ENCODE measurements at regions not wholly inside any gene's neighbourhood (a gene's known extent, or its start where the extent isn't known, plus 50 kb on each side); places are given as distances from the start of the nearest gene placed in this dataset.

GRCh38 chr14:80324649-80325048, 113.3 kb upstream of the DIO2 start:
- Histone ChIP-seq H3K9me2 (replicated peaks; ENCODE audit: control insufficient read depth, low read length) (no peaks in the 10 kb centered on the region), H3K4me3 (ENCODE audit: low read length) (no peak overlapping the region), H3K9me3 (ENCODE audit: control insufficient read depth, insufficient read depth, low read length) (no peaks in the 10 kb centered on the region), H3K4me2 (ENCODE audit: low read length) (no peak overlapping the region), H3K27ac (ENCODE audit: low read depth, low read length) (no peak overlapping the region), H3K79me2 (ENCODE audit: control insufficient read depth, low read length) (no peaks in the 10 kb centered on the region), H3K27me3 (ENCODE audit: control insufficient read depth, low read length) (no peaks in the 10 kb centered on the region), H3K4me1 (ENCODE audit: control insufficient read depth, low read length) (no peaks in the 10 kb centered on the region), H4K20me1 (ENCODE audit: control insufficient read depth, insufficient read depth, low read depth, low read length) (no peaks in the 10 kb centered on the region), H3K36me3 (ENCODE audit: control insufficient read depth, low read length) (no peaks in the 10 kb centered on the region), H3F3A (ENCODE audit: control insufficient read depth, insufficient read depth) (no peaks in the 10 kb centered on the region)
- TF ChIP-seq EZH2phosphoT487 (IDR thresholded peaks at IDR 0.05; ENCODE audit: borderline replicate concordance, low read length): no peak
- TF ChIP-seq, protein P1, sequence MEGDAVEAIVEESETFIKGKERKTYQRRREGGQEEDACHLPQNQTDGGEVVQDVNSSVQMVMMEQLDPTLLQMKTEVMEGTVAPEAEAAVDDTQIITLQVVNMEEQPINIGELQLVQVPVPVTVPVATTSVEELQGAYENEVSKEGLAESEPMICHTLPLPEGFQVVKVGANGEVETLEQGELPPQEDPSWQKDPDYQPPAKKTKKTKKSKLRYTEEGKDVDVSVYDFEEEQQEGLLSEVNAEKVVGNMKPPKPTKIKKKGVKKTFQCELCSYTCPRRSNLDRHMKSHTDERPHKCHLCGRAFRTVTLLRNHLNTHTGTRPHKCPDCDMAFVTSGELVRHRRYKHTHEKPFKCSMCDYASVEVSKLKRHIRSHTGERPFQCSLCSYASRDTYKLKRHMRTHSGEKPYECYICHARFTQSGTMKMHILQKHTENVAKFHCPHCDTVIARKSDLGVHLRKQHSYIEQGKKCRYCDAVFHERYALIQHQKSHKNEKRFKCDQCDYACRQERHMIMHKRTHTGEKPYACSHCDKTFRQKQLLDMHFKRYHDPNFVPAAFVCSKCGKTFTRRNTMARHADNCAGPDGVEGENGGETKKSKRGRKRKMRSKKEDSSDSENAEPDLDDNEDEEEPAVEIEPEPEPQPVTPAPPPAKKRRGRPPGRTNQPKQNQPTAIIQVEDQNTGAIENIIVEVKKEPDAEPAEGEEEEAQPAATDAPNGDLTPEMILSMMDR (IDR thresholded peaks at IDR 0.05; ENCODE audit: low read depth, low read length, poor library complexity, severe bottlenecking): no peak

DNA sequence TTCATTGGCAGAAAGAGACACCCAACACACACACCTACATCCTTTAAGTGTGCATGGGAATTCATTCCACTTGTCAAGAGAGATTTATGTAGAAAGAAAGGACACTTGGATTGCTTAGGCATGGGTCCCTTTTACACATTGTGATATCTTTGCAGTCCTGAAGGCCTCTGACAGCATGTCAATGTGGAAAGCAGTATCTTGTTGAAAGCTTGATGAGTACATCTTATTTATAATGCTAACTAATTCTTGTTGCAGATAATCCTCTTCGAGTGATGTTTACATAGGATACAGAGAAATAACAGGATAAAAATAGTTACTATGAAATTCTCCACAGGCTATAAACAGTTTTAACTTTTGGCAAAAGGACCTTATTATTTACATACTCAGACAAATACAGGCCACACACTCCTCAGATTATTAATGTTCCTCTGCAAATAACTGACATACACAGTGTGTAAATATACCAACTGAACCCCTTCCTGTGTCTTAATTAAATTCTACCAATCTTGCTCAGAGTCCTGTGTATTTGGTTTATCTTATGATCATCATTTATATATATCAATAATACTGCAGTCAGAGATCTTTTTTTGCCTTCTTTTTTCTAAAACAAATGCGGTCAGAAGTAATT, 111.8 kb upstream of the DIO2 start:
- no peaks in the 10 kb centered on the region for H3K4me1 ChIP-seq (ENCODE audit: control insufficient read depth, low read length)
- TF ChIP-seq, protein P1 (IDR thresholded peaks at IDR 0.05; ENCODE audit: low read depth, low read length, poor library complexity, severe bottlenecking): no peak
- no peak for TF ChIP-seq EZH2phosphoT487 (IDR thresholded peaks at IDR 0.05; ENCODE audit: borderline replicate concordance, low read length)

DNA sequence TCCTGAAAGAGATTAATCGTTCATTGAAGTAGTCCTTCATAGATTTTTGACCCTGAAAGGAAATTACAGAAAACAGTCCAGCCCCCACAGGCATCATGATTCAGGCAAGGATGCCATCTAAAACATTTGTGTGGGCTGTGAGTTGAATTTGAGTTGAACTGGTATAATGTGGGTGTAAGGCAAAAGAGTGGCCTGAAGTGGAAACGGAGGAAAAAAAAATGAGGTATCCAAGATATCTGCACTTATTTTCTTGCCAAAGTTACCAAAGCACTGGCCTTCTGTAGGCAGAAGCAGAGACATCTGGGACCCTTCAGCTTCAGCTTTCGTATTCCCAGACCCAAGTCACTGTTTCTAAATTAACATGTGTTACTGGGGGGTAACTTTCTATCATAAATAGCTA, 105.1 kb upstream of the DIO2 start:
- Histone ChIP-seq H3K27me3 (ENCODE audit: control insufficient read depth, low read length) (no peaks in the 10 kb centered on the region), H3K4me1 (ENCODE audit: control insufficient read depth, low read length) (no peaks in the 10 kb centered on the region), H3F3A (ENCODE audit: control insufficient read depth, insufficient read depth) (no peaks in the 10 kb centered on the region), H3K9me2 (replicated peaks; ENCODE audit: control insufficient read depth, low read length) (no peaks in the 10 kb centered on the region), H3K36me3 (ENCODE audit: control insufficient read depth, low read length) (no peaks in the 10 kb centered on the region), H3K9me3 (ENCODE audit: control insufficient read depth, insufficient read depth, low read length) (no peaks in the 10 kb centered on the region), H3K79me2 (ENCODE audit: control insufficient read depth, low read length) (no peaks in the 10 kb centered on the region), H3K27ac (ENCODE audit: low read depth, low read length) (no peak overlapping the region), H3K4me3 (ENCODE audit: low read length) (no peak overlapping the region), H4K20me1 (ENCODE audit: control insufficient read depth, insufficient read depth, low read depth, low read length) (no peaks in the 10 kb centered on the region), H3K4me2 (ENCODE audit: low read length) (no peak overlapping the region)
- TF ChIP-seq, protein P1 (IDR thresholded peaks at IDR 0.05; ENCODE audit: low read depth, low read length, poor library complexity, severe bottlenecking): no peak
- no peak for TF ChIP-seq EZH2phosphoT487 (IDR thresholded peaks at IDR 0.05; ENCODE audit: borderline replicate concordance, low read length)

More for the DNA sequence above, 111.8 kb upstream of the DIO2 start:
- H3K9me3 ChIP-seq (ENCODE audit: control insufficient read depth, insufficient read depth, low read length): no peaks in the 10 kb centered on the region
- no peaks in the 10 kb centered on the region for H4K20me1 ChIP-seq (ENCODE audit: control insufficient read depth, insufficient read depth, low read depth, low read length)
- H3K9me2 ChIP-seq (replicated peaks; ENCODE audit: control insufficient read depth, low read length): no peaks in the 10 kb centered on the region
- no peaks in the 10 kb centered on the region for H3F3A ChIP-seq (ENCODE audit: control insufficient read depth, insufficient read depth)
- no peaks in the 10 kb centered on the region for H3K27me3 ChIP-seq (ENCODE audit: control insufficient read depth, low read length)
- H3K4me3 ChIP-seq (ENCODE audit: low read length): no peak overlapping the region
- no peaks in the 10 kb centered on the region for H3K79me2 ChIP-seq (ENCODE audit: control insufficient read depth, low read length)
- H3K27ac ChIP-seq (ENCODE audit: low read depth, low read length): no peak overlapping the region
- no peaks in the 10 kb centered on the region for H3K36me3 ChIP-seq (ENCODE audit: control insufficient read depth, low read length)
- no peak overlapping the region for H3K4me2 ChIP-seq (ENCODE audit: low read length)

Data from DOHH2 (cell line).